CD4-positive, alpha-beta T cell (primary cell): ENCODE measurements at regions not wholly inside any gene's neighbourhood (a gene's known extent, or its start where the extent isn't known, plus 50 kb on each side); places are given as distances from the start of the nearest gene placed in this dataset.

ENCODE experiments used
- ATAC-seq: fragments of 200-7000 bp; cut with Tn5 transposase; one replicate; pipeline ENCODE4 v1.10.0; 2022; ENCODE audit warnings: mild to moderate bottlenecking; ENCODE audit not compliant: poor library complexity
- CTCF ChIA-PET: fragments of 350-600 bp; sonication (Branson Sonifier 250); formaldehyde crosslinking; loops from one replicate; lab custom pipeline; 2021; ENCODE audit warnings: antibody characterized with exemption, inconsistent platforms; lab: Charles Lee
- POLR2A ChIA-PET: fragments of 350-600 bp; sonication (Branson Sonifier 250); formaldehyde crosslinking; loops from one replicate; lab custom pipeline; 2021; ENCODE audit warnings: antibody characterized with exemption, inconsistent platforms; lab: Charles Lee
- DNase-seq, 14 experiments: peaks; one replicate each; pipeline ENCODE4 v3.0.0-alpha.2; 2013 to 2020; ENCODE audit warnings: mixed read lengths in 2 of 14
- H3K27ac ChIP-seq, 2 donors: one replicate each; pipeline versions ENCODE4 v1.5.1 to v1.7.0; 2013; ENCODE audit warnings: low read length in 2 of 2, low read depth in 1 of 2, mild to moderate bottlenecking in 1 of 2
- H3K27me3 ChIP-seq, 2 experiments: 1 replicate in 1 of 2; 2 replicates in 1 of 2; pipeline versions ENCODE4 v1.6.1 to v1.7.0; 2013; ENCODE audit warnings: low read length in 2 of 2, control low read depth in 1 of 2, mild to moderate bottlenecking in 1 of 2, moderate library complexity in 1 of 2; ENCODE audit not compliant: insufficient read depth in 2 of 2, control insufficient read depth in 1 of 2
- H3K36me3 ChIP-seq: one replicate; pipeline ENCODE4 v1.6.1; 2013; ENCODE audit warnings: low read length, control low read depth; ENCODE audit not compliant: insufficient read depth
- H3K4me1 ChIP-seq: one replicate; pipeline ENCODE4 v1.6.1; 2013; ENCODE audit warnings: low read length, control low read depth; ENCODE audit not compliant: insufficient read depth
- H3K4me3 ChIP-seq: one replicate; pipeline ENCODE4 v1.5.1; 2013; ENCODE audit warnings: mild to moderate bottlenecking, low read length, moderate library complexity
- H3K9me3 ChIP-seq, 2 experiments: 1 replicate in 1 of 2; 2 replicates in 1 of 2; pipeline versions ENCODE4 v1.6.1 to v1.7.0; 2013; ENCODE audit warnings: low read length in 2 of 2, mild to moderate bottlenecking in 2 of 2, control low read depth in 1 of 2, moderate library complexity in 1 of 2; ENCODE audit not compliant: control insufficient read depth in 1 of 2, insufficient read depth in 1 of 2
- H3K27ac Mint-ChIP-seq: one replicate; pipeline ENCODE4 v1.8.0; 2020; ENCODE audit warnings: mixed read lengths
- H3K27me3 Mint-ChIP-seq: one replicate; pipeline ENCODE4 v1.8.0; 2021; ENCODE audit warnings: mixed read lengths
- H3K36me3 Mint-ChIP-seq: one replicate; pipeline ENCODE4 v1.8.0; 2021; ENCODE audit warnings: low read depth, mixed read lengths
- H3K4me1 Mint-ChIP-seq: one replicate; pipeline ENCODE4 v1.8.0; 2021; ENCODE audit warnings: low read depth, mixed read lengths
- H3K4me3 Mint-ChIP-seq: one replicate; pipeline ENCODE4 v1.8.0; 2020; ENCODE audit warnings: mild to moderate bottlenecking, mixed read lengths
- H3K9me3 Mint-ChIP-seq: one replicate; pipeline ENCODE4 v1.8.0; 2020; ENCODE audit warnings: mixed read lengths
- intact Hi-C, 2 experiments: fragments of 100-400 bp; cut with DNase I in 1 of 2; cut with micrococcal nuclease in 1 of 2; formaldehyde crosslinking; loops; one replicate each; pipeline versions ENCODE4 v1.15.1 to v1.9.0; 2023 to 2025; cut with DNase I, micrococcal nuclease
- TF ChIP-seq, protein P1 (sequence below): fragments of 200-600 bp; IDR thresholded peaks from one replicate; pipeline ENCODE4 v1.8.0; 2022; ENCODE audit warnings: antibody characterized with exemption, mild to moderate bottlenecking

GRCh38 chr7:63025815-63026214 lies 972.8 kb upstream of the ZNF722 start:
- H3K27me3 Mint-ChIP-seq, result no peaks in the 10 kb centered on the region
- ChIA-PET CTCF (no interaction called here), POLR2A (no interaction called here)
- H3K36me3 ChIP-seq, result no peaks in the 10 kb centered on the region
- H3K4me1 ChIP-seq, result no peaks in the 10 kb centered on the region
- no peak overlapping the region for H3K27ac ChIP-seq
- H3K9me3 Mint-ChIP-seq, result peaks cover 13% of the 10 kb centered on the region
- intact Hi-C loops, result no loop called here
- DNase-seq, result no peak
- no peak overlapping the region for H3K27ac Mint-ChIP-seq
- no peak overlapping the region for H3K4me3 Mint-ChIP-seq
- no peaks in the 10 kb centered on the region for H3K36me3 Mint-ChIP-seq
- H3K9me3 ChIP-seq, result peaks cover 13 to 39% of the 10 kb centered on the region in 2 experiments
- no peaks in the 10 kb centered on the region for H3K27me3 ChIP-seq
- no peak for ATAC-seq
- H3K4me3 ChIP-seq, result no peak overlapping the region
- H3K4me1 Mint-ChIP-seq, result no peaks in the 10 kb centered on the region
- TF ChIP-seq, protein P1, sequence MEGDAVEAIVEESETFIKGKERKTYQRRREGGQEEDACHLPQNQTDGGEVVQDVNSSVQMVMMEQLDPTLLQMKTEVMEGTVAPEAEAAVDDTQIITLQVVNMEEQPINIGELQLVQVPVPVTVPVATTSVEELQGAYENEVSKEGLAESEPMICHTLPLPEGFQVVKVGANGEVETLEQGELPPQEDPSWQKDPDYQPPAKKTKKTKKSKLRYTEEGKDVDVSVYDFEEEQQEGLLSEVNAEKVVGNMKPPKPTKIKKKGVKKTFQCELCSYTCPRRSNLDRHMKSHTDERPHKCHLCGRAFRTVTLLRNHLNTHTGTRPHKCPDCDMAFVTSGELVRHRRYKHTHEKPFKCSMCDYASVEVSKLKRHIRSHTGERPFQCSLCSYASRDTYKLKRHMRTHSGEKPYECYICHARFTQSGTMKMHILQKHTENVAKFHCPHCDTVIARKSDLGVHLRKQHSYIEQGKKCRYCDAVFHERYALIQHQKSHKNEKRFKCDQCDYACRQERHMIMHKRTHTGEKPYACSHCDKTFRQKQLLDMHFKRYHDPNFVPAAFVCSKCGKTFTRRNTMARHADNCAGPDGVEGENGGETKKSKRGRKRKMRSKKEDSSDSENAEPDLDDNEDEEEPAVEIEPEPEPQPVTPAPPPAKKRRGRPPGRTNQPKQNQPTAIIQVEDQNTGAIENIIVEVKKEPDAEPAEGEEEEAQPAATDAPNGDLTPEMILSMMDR, result no peak

- Mint-ChIP-seq H3K36me3 (no peaks in the 10 kb centered on the region), H3K27ac (no peak overlapping the region), H3K27me3 (no peaks in the 10 kb centered on the region), H3K9me3 (peaks cover 13% of the 10 kb centered on the region), H3K4me1 (no peaks in the 10 kb centered on the region), H3K4me3 (no peak overlapping the region)
- DNase-seq (no peak), ATAC-seq (no peak)
- Histone ChIP-seq H3K4me3 (no peak overlapping the region), H3K36me3 (no peaks in the 10 kb centered on the region), H3K27me3 (no peaks in the 10 kb centered on the region), H3K9me3 (peaks cover 19 to 45% of the 10 kb centered on the region in 2 experiments), H3K4me1 (no peaks in the 10 kb centered on the region), H3K27ac (no peak overlapping the region)
- TF ChIP-seq, protein P1, result no peak
- CTCF ChIA-PET, result no interaction called here
- intact Hi-C loops, result no loop called here
- POLR2A ChIA-PET, result no interaction called here
These were observed 971.6 kb upstream of the ZNF722 start for GRCh38 chr7:63027075-63027474.

GRCh38 chr7:63028376-63029206 lies 970.1 kb upstream of the ZNF722 start:
- ChIA-PET CTCF (no interaction called here), POLR2A (no interaction called here)
- Histone ChIP-seq H3K4me3 (no peak overlapping the region), H3K4me1 (no peaks in the 10 kb centered on the region), H3K36me3 (no peaks in the 10 kb centered on the region), H3K9me3 (peaks cover 21 to 46% of the 10 kb centered on the region in 2 experiments), H3K27ac (no peak overlapping the region), H3K27me3 (no peaks in the 10 kb centered on the region)
- Mint-ChIP-seq H3K9me3 (peaks cover 13% of the 10 kb centered on the region), H3K27me3 (no peaks in the 10 kb centered on the region), H3K36me3 (no peaks in the 10 kb centered on the region), H3K4me1 (no peaks in the 10 kb centered on the region), H3K4me3 (no peak overlapping the region), H3K27ac (no peak overlapping the region)
- TF ChIP-seq, protein P1, result no peak
- intact Hi-C loops, result no loop called here
- no peak for DNase-seq
- no peak for ATAC-seq
